ENCODE measurements at regions not wholly inside any gene's neighbourhood (a gene's known extent, or its start where the extent isn't known, plus 50 kb on each side); places are given as distances from the start of the nearest gene placed in this dataset.

DNA sequence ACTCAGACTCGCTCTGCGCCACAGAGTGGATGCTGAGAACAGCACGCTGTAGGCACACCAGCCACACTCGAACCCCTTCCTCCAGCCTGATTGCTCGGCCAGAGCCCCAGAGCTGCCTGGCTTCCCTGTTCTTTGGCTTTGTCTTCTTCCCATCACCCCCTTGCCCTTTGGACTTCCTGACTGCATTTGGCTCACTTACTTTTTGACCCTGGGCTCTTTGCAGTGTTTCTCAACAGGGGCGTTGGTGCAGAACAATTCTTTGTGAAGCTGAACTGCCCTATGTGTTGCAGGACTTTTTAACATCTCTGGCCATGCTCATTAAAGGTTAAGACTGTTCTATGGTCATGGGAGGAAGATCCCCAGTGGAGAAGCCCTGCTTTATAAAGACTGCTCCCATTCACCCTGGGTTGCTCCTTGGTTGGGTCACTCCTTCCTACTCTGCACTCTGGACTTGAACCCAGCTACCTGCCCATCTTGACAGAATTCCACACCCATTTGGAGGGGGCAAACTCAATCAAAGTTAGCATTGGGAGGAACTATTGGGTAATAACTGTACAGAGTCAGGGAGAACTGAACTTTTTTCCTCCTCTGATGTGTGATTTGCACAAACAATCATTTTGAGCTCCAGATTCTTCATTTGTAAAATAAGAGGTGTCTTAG is 127.7 kb upstream of the PLEKHG7 start:
- no peak for DNase-seq

DNA sequence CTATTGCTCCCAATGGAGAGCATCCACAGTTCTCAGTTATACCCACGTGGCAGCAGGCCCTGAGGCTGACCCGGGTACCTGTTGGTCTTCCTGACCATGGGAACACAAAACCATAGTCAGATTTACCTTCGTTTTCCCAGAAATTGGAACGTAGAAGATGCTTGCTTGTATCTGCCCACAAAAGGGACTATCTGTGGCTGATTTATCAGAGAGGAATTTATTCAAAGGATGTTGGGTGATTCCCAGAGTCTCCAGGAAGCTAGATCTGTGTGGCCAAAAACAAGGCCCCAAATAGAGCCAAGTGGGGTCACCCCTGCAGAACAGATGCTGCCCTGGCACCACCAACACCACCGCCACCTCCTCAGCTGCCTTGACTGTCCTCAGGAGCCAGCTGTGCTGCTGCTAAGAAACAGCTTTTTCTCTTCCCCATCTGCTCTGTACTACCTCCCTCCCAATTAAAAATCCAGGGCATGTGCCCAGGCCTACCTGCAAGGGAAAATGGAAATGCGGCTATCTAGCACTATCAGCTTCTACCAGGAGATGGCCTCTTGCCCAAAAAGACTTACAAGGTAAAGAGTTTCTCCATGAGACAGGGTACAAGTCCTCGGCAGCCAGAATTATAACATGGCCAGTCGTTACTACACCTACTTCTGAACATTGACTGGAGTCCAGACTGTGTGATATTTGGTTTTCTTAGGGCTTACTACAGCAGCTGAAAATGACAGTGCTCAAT is 128.6 kb upstream of the PLEKHG7 start:
- peak; percentile 30 for DNase-seq

DNA sequence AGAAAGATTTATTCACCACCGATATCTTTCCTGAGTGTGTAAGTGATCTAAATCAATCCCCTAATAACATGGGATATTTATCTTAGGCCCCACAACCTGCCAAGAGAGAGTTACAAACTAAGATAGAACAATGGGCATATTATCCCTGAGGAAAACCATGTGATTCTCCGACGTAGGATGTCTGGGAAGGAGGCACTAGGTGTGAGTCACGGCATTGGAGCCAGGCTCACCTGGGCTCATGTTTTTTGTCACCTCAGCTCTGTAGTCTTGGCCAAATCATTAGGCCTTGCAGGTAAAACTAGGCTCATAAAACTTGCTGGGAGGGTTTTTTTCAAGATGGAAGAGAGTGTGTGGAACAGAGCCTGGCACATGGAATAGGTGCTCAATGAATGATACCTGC is 129.7 kb upstream of the PLEKHG7 start:
- no peak for DNase-seq

DNA sequence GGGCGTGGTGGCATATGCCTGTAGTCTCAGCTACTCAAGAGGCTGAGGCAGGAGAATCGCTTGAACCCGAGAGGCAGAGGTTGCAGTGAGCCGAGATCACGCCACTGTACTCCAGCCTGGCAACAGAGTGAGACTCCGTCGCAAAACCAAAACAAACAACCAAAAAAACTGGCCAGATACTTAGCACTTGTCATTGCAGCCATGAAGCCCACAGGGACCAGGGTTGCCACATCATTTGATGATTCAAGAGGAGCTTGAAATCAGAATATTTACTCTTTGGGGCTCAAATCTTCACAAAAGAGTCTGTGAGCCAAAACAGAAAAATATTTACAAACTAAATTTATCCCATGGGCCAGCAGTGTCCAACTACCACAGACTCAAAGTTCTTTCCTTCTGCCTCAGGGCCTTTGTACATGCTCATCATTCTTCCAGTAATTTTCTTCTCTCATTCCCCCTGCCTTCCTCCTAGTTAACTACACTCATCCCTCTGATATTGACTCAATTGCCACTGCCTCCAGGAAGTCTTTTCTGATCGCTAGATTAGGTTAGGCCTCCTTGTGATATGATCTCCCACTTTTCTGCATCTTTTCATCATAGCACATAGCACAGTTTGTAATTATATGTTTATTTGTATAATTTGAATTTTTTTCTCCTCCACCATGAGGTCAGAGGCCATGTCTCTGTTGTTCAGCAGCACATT is 130.8 kb upstream of the PLEKHG7 start:
- no peak for DNase-seq

DNA sequence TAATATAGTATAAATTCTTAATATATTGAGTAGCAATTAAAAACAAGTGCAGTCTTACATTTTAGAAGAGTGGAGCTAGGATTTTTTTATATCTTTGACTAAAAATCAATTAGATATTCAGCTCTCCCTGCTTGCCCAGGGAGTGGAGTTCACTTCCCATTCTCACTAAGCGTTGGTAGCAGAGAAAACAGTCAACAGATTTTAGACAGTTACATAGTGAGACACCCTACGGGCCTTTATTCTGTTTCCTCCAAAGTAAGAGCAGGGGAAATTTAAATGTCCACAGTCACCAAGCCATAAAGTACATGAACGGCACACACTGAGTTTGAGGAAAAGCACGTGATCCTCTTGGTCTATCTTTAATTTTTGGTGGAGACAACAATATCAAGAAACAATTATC is 131.6 kb upstream of the PLEKHG7 start:
- DNase-seq = no peak

DNA sequence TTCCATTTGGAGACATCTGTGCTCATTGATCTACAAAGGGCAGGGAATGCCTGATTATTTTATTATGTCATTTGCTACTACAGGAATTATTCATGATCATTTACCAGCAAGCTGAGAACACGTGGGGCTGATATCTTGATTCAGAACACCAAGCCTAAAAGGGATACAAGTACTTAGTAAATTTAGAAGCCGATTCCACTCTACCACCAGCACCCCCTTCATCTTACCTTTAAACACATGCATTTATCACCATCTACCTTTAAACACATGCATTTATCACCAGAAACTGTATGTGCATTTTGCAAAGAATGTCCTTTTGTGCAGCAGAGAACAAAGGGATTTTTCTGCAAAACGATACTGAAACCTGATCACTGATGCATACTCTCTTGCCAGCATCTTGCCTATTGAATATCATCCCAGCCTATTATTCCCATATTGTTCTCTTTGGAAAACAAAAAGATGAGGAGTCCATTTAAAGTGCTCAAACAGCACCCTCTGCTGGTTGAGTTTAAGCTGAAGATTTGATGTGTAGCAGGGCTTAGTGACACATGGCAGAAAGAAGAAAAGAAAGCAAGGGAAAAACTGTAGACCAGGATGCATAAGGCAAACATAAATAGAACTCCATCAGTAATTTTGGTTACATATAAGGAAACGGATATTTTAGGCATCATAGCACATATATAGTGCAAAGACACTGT is 132.6 kb upstream of the PLEKHG7 start:
- DNase-seq = peak; percentile 78

DNA sequence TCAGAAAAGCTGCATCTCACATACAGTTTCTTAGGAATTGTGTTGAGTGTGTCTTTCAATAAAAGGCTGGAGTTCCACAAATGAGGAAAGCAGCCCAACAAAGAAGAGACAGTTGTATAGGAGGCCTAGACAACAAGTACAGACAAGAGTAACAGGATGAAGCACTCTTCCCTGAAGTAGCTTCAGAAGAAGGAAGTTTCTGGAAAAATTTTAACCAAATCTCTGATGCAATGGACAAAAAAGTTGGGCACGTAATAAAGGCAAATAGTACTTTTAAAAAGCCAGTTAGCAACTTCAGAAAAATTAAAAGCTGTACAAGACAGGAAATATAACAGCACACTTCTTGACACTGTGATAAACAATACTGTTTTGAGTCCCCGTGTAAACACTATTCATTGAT is 134.1 kb upstream of the PLEKHG7 start:
- DNase-seq = no peak

DNA sequence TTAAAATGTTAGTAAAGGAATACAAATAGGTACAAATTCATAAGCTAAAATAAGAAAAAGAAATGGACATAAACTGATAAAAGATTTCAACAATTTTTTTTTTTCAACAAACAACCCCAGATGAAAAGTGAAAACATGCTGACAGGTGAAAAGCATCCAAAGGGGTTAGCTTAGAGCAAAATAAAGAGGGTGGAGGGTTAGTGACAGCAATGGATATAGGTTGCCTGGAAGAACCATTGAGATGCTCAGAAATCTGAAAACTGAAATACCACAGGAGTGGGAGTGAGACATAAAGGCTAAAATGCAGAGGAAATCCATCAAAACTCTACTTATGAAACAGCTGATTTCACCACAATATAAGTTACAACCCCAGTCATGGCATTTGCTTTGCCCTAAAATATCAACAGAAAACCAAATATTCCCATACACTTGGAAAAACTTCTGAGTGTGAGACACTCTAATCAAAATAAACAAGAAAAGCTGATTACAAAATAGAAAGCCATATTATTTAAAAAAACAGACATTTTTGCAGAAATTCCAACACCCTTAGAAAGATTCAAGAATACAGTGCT is 136.3 kb upstream of the PLEKHG7 start:
- DNase-seq = no peak

DNA sequence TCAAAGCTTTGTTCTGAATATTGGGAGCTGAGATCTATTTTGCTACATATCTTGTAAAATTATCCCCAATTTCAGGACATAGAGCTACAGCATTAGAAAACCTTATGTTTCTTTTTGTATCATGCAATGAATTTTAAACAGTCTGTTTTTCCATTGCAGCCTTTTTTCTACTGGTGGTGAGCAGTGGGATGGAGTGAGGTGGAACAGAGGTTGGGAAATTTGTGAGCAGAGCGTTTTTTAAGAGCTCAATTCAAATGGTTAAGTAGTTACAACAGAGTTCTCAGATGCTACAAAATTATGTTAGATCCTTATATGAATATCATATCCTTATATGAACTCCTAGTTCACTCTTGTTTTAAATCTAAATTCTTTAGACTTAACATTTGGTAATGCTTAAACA is 139.0 kb upstream of the PLEKHG7 start:
- no peak for DNase-seq

DNA sequence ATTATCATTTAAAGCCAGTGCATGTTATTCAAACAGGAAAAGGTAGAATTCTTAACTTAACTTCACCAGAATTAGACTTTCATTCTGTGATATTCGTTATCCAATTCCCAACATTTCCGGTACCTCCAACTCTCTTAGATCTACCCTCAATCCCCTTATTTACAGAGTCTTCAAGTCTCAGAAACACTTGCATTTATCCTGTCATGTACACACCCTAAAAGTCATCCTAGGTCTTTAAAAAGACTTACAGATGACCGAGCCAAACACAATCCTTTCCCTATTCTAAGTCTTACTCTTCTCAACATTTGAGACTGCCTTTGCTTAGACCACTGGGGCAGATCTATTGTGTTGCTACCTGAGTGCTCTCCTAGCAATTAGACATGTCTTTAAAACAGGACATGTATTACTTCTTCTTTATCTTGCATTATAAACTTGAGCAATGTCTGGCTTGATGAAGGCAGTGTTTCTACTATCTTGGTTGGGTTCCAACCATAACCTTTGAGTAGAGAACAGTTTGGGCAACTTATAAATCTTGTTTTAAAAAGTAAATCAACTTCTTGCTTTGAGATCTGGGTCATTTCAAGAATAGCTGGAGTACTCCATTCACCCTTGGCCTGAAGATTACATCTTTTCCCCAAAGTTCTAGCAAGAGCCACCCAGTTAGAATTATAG is 140.6 kb upstream of the PLEKHG7 start:
- DNase-seq = no peak

DNA sequence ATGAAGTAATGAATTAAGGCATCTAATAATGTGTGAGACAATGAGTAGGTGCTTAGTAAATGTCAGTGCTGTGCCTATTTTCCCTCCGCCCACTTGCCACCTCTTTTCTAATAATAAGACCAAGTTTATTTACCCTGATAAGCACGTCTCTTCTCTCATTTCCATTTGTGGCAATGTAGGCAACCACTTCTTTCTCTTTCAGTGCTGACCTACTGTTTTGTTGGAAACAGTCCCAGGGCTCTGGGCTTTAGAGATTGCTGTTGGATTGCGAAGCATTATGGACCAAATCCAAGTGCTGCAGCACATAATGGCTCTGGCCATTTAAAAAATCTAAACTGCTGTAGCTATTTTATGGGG is 141.3 kb upstream of the PLEKHG7 start:
- peak; percentile 48 for DNase-seq

DNA sequence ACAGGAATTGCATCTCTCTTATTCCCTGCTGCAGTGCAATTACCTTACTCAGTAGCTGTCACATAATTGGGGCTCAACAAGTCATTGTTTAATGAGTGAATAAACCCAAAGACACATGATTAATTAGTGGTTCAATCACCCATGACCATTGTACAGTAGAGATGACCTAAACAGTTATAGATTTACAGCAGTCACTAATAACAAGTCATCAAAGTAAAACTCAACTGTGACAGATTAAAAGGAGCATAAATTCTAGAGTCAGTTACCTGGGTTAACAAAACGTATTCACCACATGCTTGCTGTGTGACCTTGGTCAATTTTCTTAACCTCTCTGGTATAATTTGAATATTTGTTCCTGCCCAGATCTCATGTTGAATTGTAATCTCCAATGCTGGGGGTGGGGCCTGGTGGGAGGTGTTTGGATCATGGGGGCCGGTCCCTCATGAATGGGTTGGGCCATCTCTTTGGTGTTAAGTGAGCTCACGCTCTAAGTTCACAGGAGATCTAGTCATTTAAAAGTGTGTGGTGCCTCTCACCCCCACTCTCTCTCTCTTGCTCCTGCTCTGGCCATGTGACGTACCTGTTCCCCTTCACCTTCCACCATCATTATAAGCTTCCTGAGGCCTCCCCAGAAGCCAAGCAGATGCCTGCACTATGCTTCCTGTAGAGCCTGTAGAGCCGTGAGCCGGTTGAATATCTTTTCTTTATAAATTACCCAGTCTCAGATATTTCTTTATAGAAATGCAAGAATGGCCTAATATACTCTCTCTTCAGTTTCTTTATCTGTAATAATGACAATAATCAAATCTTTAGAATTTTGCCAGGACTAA is 141.9 kb upstream of the PLEKHG7 start:
- DNase-seq = no peak

DNA sequence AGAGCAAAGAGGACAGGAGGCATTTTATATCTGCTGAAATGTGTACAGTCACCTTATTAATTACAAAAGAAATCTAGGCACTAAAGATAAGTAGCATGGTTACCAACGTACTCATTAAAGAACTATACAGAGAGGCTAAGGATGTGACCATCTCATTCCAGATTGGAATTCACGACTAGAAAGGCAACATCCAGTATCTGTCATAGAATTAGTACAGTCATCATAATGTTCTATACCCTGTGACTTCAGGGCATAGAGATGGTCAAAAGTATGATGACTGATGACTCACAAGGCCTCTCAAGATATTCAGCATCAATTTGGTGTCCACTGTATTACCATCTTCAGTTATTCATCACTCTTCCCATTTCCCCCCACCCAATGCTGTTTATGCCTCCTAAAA is 144.0 kb upstream of the PLEKHG7 start:
- DNase-seq = no peak

DNA sequence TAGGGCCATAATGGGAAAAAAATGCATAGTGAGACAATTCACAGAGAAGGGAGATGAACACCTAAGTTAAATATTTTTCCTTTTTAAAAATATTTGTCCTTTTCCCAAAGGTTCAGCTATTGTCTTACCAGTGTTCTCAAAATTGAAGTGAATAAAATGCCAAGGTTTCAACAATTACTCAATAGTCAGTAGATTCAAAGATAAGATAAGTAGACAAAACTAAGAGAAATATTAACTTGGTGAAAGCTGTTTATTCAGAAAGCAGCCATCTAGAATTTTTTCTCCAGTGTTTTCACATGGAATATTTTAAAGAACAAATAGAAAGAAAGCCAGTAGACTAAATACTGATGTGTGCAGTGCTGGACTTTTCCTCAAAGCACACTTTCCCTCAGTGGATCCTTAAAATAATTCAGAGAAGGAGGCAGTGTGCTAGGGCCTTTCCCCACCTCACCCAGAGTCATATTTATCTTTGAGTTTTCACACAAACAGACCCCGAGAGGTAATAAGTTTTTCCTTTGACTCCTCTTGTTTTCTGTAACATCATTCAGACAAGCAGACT is 144.5 kb upstream of the PLEKHG7 start:
- DNase-seq = no peak

DNA sequence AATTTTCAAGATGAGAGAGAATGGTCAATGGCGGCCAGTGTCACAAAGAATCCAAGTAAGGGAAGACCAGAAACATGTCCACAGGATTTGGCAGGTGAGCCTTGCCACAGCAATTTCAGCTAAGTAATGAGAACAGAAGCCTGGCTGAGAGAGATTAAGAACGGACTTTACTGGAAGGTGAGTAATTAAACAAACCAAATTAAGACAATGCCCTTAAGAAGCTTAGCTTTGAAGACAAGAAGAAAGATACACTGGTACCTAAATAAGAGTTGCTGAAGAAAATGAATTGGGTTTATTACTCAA is 145.4 kb upstream of the PLEKHG7 start:
- DNase-seq = no peak

DNA sequence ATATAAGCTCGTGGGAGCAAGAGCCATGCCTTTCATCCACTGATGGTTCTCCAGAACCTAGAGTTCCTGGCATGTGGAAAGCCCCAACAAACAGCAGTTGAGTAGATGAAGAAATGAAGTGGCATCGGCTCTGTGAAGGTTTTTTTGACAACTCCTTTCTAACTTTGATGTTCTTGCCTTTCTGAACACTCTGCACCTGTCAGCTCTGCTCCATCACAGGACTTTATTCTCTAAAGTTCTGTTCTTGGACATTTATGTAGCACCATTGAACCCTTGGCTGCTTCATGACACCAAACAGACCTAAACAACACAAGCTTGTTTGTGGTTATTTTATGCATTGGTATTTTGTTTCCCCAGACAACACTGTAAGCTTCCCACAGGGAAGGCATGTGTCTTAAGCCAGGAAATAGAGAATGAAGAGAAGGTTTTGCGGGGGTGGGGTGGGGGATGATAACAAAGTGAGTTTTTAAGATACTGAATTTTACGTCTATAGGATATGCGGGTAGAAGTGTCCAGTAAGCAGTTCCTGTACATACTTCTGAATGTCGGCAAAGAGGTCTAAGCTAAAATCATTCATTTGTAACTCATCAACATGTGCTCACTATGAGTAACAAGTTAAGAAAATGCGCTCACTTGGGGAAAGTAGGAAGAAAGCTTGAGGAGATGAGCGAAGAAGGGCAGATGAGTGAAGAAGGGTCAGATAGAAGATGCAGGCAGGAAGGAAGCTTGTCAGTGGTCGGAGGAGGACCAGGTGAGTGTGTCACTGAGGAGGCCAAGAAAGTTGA is 146.0 kb upstream of the PLEKHG7 start:
- no peak for DNase-seq

DNA sequence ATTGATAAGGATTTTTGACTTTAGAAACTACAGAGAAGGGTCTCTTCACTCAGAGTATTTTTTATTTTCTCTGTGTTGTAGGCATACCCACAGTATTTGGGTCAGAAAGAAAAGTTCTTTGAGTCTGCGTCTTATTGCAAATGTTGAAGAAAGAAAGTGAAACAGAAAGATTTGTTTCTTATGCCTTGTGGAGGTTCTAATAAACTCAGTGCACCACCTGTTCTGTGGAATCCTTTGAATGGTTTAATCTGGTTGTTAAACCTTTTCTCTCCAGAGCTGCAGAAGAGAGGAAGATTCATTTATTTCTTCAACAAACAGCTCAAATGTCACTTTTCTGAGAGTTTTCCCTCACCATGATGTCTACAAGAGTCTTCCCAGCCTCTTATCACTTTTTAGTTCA is 146.6 kb upstream of the PLEKHG7 start:
- DNase-seq = no peak

DNA sequence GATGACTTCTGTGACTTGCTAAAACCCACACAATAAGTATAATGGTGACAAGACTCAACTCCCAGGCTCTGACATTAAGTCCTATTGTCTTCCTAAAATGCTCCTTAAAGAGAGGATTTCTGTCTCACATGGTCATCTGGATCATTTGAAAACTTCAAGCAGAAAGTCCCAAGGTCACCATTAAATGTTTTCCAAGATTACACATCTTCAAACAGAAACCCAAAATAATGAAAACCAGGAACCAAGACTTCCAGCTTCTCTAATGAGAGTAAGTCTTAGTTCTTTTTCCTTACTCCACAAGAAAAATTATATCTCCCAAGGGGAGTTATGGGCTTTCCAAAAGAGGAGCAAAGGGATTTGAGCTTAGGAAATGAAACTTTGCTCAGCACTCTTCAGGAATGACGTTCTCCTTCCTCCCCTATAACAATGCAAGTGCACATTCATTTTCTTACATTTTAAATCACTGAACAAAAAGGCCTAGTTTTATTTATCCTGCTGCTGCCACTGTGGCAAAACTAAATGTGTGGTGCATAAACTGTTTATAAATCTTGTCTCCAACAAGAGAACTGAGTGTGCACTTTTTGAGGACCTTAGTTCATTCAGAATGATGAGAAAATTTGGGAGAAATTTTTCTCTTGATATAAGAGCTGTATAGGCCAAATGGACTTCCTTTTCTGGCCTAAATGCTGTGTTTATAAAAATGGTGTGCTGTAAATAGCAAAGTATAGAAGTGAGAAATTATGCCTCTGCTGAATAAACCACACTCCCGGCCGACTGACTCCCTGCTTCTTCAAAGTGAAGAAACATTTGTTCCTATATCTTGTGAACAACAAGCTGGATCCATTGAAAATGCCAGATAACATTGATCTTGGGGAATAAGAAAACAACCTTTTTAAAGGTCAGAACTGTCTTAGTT is 148.4 kb upstream of the PLEKHG7 start:
- no peak for DNase-seq

DNA sequence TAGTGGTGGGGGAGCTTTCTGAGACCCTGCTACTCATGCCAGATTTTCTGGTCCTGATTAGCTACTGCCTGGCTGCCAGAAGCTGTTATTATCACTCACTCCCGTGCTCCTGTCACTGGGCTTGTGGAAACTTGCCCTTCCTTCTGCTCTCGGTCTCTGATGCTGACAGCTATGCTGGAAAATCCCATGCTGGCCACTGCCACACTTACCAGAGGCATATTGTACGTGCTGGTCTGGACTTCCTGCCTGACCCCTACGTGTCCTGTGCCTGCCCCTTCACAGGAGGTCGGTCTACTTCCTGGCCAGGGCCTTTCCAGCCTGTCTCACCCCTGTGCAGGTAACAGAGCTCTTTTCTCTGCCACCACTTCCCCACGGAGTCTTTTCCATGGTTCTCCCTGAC is 149.4 kb upstream of the PLEKHG7 start:
- DNase-seq = peak; percentile 40
